GM19240 (cell line): ENCODE measurements at regions not wholly inside any gene's neighbourhood (a gene's known extent, or its start where the extent isn't known, plus 50 kb on each side); places are given as distances from the start of the nearest gene placed in this dataset.
"Not testable (repeated sequence)": the region's sequence is repeated elsewhere in the genome, so short reads cannot be mapped to it uniquely, and the experiment has no call there.

Experiments used
- DNase-seq: peaks from one replicate; pipeline ENCODE4 v3.0.0; 2011; ENCODE audit warnings: low spot score; ENCODE audit not compliant: insufficient read length

DNA sequence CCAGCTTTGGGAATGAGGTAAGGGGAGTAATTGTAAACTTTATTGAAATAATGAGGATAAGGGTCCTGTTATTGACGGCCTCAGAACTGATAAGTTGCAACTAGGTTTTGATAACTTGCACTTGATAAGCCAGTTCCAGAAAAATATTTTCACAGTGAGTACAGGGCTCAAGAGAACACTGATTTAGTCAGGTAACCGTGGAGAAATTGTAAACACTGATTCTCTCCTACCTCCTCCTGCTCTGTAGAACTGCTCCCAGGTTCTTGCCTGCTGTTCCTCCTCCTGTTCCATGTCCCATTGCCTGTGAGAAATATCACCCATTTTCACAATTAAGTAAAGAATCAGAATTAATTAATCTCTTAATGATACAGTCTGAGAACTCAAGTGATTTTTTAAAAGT, 55.0 kb upstream of the CXXC4 start:
- DNase-seq, result no peak

- DNase-seq, result no peak
These were observed 64.8 kb upstream of the CXXC4 start for GRCh38 chr4:104559502-104559901.

DNA sequence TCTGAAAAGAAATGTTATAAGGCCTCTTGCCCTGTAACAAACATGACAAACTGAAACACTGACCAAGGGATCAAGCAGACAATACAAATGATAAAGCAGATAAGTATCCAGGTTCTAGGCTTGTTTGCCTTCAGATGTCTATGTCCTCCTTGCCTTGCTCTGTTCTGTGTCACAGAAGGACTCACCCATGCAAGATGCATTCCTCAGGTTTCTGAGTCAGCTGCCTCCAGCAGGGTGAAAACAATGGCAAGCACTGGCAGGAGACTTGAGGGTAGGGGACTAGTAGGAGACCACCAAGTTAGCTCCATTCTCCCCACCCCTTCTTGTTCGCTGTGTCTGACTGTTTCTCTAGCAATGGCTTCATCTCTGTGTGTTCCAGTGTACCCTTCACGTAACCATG, 76.6 kb upstream of the CXXC4 start:
- DNase-seq, result no peak

GRCh38 chr4:104574371-104574770, 79.7 kb upstream of the CXXC4 start:
- DNase-seq, result no peak

DNA sequence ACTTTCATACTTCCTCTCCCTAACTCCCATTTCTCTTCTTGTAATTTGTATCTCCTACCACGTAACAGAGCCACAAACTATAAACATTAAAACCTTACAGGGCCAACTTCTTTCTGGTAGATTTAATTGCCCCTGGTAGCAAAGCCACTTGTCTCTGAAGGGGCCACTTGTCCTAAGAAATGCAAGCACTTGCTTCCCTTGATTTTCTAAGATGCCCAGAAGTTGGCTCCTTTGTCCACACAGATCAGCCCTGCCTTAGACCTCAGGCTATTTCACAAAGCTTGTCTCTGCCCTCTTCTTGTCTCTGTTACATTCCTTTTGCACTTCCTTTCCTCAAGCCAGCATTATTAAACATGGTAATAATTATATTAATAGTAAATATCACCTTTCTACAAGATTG, 80.6 kb upstream of the CXXC4 start:
- DNase-seq, result no peak

- DNase-seq, result no peak
These were observed 82.7 kb upstream of the CXXC4 start for GRCh38 chr4:104577405-104577804.

- not testable (repeated sequence) for DNase-seq
These were observed 86.8 kb upstream of the CXXC4 start for GRCh38 chr4:104581476-104581875.

DNA sequence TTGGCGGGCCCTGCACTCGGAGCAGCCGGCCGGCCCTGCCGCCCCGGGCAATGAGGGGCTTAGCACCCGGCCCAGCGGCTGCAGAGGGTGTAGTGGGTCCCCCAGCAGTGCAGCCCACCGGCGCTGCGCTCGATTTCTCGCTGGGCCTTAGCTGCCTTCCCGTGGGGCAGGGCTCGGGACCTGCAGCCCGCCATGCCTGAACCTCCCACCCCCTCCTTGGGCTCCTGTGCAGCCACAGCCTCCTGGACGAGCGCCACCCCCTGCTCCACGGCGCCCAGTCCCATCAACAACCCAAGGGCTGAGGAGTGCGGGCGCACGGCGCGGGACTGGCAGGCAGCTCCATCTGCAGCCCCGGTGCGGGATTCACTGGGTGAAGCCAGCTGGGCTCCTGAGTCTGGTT, 87.4 kb upstream of the CXXC4 start:
- not testable (repeated sequence) for DNase-seq

DNA sequence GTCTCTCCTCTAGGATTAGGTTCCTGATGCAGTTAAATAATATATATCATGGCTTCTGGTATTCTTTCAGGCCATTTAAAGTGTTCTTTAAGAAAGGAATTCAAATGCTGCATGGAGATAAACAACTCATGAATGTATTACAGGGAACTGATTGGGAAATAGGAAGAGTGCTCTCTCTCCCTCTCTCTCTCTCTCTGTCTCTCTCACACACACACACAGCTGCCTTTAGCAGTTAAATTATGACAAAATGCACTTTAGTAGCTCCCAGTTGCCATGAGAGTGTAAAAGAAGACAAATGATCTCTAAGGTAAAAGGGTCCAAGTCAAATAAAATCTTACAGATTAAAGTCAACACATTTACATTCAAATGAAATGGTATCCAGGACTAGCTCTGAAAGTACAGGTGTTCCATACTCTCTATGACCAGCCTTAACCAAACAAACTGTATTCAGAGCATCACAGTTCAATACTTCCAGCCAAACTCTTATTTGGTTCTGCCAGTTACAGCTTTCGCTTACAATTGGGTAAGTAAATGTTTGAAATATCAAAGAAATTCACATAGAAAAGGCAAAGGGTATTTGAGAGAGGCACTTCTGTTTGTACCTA, 94.7 kb upstream of the CXXC4 start:
- no peak for DNase-seq

GRCh38 chr4:104591510-104591911, 96.8 kb upstream of the CXXC4 start:
- DNase-seq, result no peak

DNA sequence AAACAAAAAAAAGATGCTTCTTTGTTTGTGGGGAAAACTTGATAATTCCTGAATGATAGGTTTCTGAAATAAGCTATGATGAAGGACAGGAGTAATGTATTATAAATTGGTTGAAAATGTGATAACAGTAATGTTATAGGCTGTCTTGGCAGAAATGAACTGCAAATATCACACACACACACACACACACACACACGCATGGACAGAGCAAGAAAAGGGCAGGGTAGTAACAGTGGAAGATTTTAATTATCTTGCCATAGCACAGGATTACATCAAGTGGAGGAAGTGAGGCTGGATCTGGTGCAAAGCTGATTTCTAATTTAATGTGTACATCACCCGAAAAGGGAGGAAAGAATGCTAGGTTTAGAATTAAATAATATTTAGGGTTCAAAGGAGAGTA, 97.5 kb upstream of the CXXC4 start:
- DNase-seq, result no peak

GRCh38 chr4:104593019-104593418, 98.3 kb upstream of the CXXC4 start:
- no peak for DNase-seq

DNA sequence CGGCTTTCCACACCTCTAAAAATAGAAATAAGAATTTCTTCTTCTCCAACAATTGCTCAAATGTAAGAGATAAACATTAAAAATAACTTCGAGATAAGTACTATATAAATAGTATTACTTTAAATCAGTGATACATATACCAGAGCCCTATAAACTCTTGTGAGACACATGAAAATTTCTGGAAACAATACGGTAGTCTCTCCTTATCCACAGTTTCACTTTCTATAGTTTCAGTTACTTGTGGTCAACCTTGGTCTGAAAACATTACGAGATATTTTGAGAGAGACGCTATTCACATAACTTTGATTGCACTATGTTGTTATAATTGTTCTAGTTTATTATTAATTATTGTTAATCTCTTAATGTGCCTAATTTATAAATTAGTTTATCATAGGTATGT, 101.5 kb upstream of the CXXC4 start:
- DNase-seq, result no peak

DNA sequence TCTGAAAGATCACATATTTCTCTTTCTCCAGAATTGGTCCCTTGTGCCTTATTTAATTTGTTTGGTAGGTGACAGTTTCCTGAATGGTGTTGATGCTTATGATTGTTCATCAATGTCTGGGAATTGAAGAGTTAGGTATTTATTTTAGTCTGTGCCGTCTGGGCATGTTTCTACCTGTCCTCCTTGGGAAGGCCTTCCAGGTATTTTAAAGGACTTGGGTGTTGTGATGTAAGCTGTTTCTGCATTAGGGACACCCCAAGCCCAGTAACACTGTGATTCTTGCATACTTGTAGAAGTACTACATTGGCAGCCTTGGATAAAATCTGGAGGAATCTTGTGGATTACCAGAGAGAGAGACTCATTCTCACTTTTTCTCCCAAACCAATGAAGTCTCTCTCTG, 120.8 kb upstream of the CXXC4 start:
- DNase-seq, result no peak

GRCh38 chr4:104615926-104616325, 121.2 kb upstream of the CXXC4 start:
- no peak for DNase-seq

- no peak for DNase-seq
These were observed 121.7 kb upstream of the CXXC4 start for GRCh38 chr4:104616401-104616820.

- DNase-seq, result no peak
These were observed 131.0 kb upstream of the CXXC4 start for GRCh38 chr4:104625706-104626105.

GRCh38 chr4:104629601-104630000, 134.9 kb upstream of the CXXC4 start:
- DNase-seq, result no peak

- no peak for DNase-seq
These were observed 135.6 kb upstream of the CXXC4 start for GRCh38 chr4:104630272-104630671.

- no peak for DNase-seq
These were observed 136.3 kb upstream of the CXXC4 start for GRCh38 chr4:104631000-104631399.

GRCh38 chr4:104641418-104641817, 146.7 kb upstream of the CXXC4 start:
- no peak for DNase-seq

DNA sequence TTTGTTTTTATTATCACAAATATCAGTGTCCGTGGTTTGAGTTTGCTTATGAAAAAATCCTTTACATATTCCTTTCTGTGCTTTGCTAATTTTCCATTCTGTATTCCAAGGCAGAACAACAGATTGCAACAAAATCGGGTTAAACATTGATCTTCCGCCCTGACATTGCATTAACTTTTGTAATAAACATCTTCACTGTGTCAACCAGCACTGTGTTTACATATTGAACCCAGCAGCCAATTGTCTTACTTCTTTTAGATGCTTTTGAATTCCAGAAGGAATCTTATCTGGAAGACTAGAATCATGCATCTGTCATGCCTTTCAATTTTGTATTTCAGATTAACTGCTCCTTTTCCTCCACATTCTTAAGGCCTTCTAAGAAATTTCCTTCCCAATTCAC, 147.8 kb upstream of the CXXC4 start:
- DNase-seq, result no peak

GRCh38 chr4:104643805-104644204, 149.1 kb upstream of the CXXC4 start:
- no peak for DNase-seq

DNA sequence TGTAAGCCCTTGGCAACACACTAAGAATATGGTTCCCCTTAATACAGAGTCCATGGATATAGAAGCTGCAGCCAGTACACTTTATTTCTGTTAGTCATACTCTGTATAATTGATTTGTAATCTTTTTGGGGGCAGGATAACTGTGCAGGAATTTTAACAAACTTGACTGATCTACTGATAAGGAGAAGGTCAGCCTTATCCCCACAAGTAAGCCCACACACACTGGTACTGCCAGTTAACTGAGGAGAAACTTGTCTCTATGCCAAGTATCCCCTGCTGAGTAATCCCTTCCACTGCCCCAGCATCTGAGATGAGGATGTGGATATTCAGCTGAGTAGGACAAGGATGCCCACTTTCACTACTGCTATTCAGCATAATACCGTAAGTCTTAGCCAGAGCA, 154.9 kb upstream of the CXXC4 start:
- DNase-seq, result no peak
